GM21528 (cell line): ENCODE measurements at regions not wholly inside any gene's neighbourhood (a gene's known extent, or its start where the extent isn't known, plus 50 kb on each side); places are given as distances from the start of the nearest gene placed in this dataset.

Source experiments
- ATAC-seq: cut with Tn5 transposase; IDR thresholded peaks from one replicate; pipeline ENCODE4 v1.9.1; 2021; ENCODE audit warnings: mild to moderate bottlenecking, moderate library complexity; ENCODE audit not compliant: unreplicated experiment, low FRiP score

DNA sequence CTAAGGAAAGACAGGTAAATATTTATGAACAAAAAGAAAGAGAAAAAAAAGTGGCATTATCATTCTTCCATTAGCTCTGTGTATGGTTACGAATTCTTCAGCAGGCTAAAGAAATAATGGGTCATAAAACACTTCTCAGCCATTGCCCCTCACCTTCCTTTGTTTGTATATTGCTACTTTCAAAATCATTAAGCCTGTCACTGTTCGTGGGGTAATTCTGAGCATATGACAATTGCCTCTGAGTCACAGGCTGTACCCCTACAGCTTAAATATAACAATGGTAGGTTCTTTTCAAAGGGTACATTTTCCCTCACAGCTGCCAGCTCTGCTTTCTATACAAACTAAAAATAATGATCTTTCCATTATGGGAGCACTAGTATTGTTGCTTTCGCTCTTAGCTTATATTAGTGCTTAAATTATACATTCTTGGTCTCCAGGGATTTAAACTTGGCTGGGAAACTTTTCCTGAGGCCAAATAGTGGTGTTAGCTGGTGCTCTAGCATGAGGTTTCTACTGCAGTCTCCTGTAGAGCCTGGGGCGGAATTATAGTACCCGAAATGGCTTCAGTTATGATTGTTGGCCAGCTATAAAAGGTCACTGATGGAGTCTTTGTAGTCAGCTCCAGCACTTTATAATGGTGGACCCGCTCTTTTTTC, 74.7 kb upstream of the CDH11 start:
- no peak for ATAC-seq

DNA sequence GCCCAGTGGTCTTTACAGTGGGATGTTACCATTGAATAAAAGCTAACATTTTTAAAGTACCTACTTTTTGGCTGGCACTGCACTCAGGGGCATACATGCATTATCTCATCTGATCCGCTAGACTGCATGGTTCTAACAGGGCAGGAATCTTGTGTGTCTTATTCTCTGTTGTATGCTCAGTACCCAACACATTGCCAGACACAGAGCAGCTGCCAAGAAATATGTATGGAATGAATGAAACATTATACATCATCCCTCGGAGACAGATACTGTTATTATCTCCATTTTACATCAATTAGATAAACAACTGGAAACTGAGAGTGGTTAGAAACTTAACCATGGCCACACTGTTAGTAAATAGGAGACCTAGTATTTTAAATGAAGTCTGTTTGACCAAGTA, 74.1 kb upstream of the CDH11 start:
- ATAC-seq = no peak

DNA sequence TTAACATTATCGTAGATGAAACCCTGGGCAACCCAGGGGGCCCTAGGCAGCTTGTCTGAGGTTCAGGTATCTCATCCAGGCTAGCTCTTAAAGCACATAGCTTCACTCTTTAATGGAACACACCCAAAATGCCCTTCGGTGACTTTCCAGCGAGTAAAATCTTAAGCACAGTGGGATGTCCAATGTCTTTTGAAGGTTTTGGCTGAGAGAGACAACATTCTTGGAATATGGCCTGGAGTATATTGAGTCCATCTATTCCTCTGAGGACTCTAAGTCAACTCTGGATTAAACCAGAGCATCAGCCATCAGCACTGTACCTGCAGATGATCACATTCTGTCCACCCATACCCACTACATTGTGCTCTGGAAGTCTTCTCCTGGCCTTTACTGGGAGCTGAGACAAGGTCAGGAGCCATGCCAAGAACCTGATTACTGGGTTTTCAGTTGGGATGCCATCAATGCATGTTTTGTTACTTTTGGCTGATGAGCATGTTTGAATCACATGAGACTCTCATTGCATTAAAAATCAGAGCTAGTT, 63.4 kb upstream of the CDH11 start:
- no peak for ATAC-seq

DNA sequence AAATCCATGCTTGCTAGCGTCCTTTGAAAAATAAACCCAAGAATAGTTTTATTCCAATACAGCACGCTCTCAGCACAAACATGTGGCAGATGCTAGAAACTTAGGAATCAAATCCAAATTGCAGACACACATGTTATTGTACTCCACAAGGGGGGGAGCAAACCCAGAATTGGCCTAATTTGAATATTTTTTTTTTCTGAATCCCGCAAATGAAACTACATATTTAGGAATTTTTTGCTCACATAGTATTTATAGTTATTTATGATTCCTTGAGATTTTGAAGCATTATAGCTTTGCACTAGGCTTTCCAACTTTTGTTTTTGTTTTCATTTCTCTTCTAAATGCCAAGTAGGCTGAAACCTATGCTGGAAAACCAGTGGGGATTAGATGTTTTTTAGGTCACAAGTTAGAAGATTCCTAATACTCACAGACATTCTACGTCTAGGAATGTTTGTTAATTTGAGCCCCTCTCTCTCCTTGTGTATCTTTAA, 59.3 kb upstream of the CDH11 start:
- no peak for ATAC-seq

DNA sequence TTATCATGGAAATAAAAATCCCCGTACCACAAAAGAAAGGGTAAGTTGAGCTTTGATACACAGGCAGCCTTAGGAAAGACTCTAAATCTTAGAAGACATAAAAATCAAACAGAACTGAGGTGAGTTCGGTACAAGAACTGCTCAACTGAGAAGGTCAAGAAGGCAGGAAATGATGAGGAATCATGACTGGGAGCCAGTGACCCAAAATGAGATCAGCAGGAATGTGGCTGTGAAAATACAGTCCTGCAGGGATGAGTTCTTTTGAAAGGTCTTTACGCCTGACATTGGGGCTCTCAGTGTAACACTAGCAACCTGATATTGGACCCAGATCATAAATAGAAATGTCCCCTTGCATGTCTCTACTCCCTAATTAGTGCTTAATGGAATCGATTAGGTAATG, 56.3 kb upstream of the CDH11 start:
- no peak for ATAC-seq

DNA sequence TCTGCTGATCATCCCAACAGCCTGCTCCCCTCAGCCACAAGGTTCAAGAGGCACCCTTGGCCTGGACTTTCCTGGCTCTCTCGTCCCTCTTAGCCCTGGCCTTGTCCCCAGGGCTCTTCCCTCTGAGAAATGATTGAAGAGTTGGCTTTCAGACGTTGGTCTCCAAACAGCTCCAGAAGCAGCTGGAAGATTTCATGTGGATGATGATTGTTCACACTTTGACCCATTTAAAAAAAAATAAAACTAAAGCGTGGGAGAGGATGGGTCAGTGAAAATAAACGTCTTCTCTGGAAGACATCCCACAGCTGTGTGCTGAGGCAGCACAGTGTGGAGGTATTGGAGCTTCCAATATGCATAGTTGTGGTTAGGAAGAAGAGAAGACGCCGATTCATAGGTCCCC, 54.7 kb upstream of the CDH11 start:
- no peak for ATAC-seq

DNA sequence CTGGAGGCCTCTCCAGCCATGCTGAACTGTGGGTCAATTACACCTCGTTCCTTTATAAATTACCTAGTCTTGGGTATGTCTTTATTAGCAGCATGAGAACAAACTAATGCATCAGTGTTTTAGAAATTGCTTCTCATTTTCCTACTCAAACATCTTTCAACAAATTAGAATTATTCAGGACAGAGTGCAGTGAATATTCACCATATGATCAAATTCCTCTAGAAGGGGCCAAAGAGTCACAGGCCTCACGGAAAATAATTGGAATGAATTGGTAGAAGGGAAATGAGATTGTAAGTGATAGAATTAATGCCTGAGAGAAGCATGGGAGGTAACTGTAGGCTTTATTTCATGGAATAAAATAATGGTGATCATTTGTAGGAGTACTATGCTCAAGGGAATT, 50.5 kb upstream of the CDH11 start:
- no peak for ATAC-seq
